ENCODE measurements at regions not wholly inside any gene's neighbourhood (a gene's known extent, or its start where the extent isn't known, plus 50 kb on each side); places are given as distances from the start of the nearest gene placed in this dataset.

DNA sequence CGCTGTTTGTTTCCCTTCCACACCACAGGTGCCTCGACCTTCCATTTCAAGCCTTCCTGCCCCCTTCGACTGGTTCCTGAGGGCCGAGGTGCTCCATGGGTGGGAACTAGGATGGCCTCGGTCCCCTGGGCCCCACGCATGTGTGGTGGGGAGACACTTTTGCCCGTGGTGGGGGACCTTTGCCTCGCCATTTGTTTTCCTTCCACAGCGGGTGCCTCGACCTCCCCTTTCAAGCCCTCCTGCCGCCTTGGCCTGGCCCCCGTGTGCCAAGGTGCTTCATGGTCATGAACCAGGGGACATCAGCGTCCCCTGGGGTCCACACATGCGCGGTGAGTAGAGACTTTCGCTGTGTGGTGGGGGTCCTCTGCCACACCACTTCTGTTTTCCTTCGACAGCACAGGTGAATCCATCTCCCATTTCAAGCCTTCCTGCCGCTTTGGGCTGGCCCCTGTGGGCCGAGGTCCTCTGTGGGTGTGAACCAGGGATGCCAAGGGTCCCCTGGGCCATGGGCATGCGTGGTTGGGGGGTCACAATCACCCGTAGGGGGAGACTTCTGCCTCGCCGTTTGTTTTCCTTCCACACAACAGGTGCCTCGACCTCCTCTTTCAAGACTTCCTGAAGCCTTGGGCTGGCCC, 364.4 kb downstream of the ALG10 start:
- H3K4me3 Mint-ChIP-seq: no peak overlapping the region
- peaks cover 49% of the 10 kb centered on the region for H3K9me3 Mint-ChIP-seq
- no peak overlapping the region for H3K27ac Mint-ChIP-seq

DNA sequence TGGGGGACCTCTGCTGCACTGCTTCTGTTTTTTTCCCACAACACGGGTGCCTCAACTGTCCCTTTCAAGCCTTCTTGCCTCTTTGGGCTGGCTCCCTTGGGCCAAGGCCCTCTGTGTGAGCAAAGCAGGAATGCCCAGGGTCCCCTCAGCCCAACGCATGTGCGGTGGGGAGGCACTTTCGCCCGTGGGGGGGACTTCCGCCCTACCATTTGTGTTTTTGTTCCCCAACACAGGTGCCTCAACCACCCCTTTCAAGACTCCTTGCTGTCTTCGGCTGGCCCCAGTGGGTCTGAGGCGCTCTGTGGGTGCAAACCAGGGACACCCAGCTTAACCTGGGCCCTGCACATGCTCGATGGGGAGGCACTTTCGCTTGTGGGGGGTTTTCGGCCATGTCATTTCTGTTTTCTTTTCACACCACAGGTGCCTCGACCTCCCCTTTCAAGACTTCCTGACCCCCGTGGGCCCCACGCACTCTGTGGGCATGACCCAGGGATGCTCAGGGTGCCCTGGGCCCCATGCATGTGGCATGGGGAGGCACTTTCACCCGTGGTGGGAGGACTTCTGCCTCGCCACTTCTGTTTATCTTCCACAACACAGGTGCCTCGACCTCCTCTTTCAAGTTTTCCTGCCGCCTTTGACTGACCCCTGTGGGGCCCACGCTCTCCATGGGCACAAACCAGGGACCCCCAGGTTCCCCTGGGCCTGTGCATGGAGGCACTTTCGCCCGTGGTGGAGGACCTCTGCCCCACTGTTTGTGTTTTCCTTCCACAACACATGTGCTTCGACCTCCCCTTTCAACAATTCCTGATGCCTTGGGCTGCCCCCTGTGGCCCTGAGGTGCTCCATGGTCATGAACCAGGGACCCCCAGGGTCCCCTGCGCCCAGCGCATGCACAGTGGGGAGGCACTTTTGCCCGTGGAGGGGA, 365.7 kb downstream of the ALG10 start:
- Mint-ChIP-seq H3K4me3 (no peak overlapping the region), H3K27ac (no peak overlapping the region), H3K27me3 (ENCODE audit: insufficient read depth, low read depth) (peaks cover 2% of the 10 kb centered on the region), H3K9me3 (peaks cover 43% of the 10 kb centered on the region), H3K36me3 (no peaks in the 10 kb centered on the region), H3K4me1 (no peaks in the 10 kb centered on the region)
- Histone ChIP-seq H3K36me3 (no peaks in the 10 kb centered on the region), H3F3A (ENCODE audit: low read depth) (no peaks in the 10 kb centered on the region), H2AFZ (replicated peaks) (no peak overlapping the region), H3K9me3 (ENCODE audit: low read depth) (peaks cover 4% of the 10 kb centered on the region), H3K4me1 (no peaks in the 10 kb centered on the region), H3K4me3 (no peak overlapping the region), H3K27me3 (no peaks in the 10 kb centered on the region), H4K20me1 (ENCODE audit: low read depth) (no peaks in the 10 kb centered on the region), H3K27ac (no peak overlapping the region), H3K79me2 (ENCODE audit: low read depth) (no peaks in the 10 kb centered on the region), H3K4me2 (no peak overlapping the region), H3K9ac (no peak overlapping the region)
- TF ChIP-seq, protein P1, sequence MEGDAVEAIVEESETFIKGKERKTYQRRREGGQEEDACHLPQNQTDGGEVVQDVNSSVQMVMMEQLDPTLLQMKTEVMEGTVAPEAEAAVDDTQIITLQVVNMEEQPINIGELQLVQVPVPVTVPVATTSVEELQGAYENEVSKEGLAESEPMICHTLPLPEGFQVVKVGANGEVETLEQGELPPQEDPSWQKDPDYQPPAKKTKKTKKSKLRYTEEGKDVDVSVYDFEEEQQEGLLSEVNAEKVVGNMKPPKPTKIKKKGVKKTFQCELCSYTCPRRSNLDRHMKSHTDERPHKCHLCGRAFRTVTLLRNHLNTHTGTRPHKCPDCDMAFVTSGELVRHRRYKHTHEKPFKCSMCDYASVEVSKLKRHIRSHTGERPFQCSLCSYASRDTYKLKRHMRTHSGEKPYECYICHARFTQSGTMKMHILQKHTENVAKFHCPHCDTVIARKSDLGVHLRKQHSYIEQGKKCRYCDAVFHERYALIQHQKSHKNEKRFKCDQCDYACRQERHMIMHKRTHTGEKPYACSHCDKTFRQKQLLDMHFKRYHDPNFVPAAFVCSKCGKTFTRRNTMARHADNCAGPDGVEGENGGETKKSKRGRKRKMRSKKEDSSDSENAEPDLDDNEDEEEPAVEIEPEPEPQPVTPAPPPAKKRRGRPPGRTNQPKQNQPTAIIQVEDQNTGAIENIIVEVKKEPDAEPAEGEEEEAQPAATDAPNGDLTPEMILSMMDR (IDR thresholded peaks at IDR 0.05): no peak
- no peak for TF ChIP-seq EZH2 (IDR thresholded peaks at IDR 0.05)
- no peak for TF ChIP-seq EZH2phosphoT487 (IDR thresholded peaks at IDR 0.05)
- DNase-seq (ENCODE audit: low spot score): no peak

More for the DNA sequence above, 364.4 kb downstream of the ALG10 start:
- Histone ChIP-seq H3K4me1 (no peaks in the 10 kb centered on the region), H3K27me3 (no peaks in the 10 kb centered on the region), H3K27ac (no peak overlapping the region), H4K20me1 (ENCODE audit: low read depth) (no peaks in the 10 kb centered on the region), H3F3A (ENCODE audit: low read depth) (no peaks in the 10 kb centered on the region), H3K9me3 (ENCODE audit: low read depth) (peaks cover 4% of the 10 kb centered on the region), H3K36me3 (no peaks in the 10 kb centered on the region), H3K9ac (no peak overlapping the region), H3K79me2 (ENCODE audit: low read depth) (no peaks in the 10 kb centered on the region), H2AFZ (replicated peaks) (no peak overlapping the region), H3K4me3 (no peak overlapping the region), H3K4me2 (no peak overlapping the region)
- no peak for TF ChIP-seq EZH2 (IDR thresholded peaks at IDR 0.05)
- no peak for TF ChIP-seq EZH2phosphoT487 (IDR thresholded peaks at IDR 0.05)
- TF ChIP-seq, protein P1 (IDR thresholded peaks at IDR 0.05): no peak
- DNase-seq (ENCODE audit: low spot score): no peak
- H3K27me3 Mint-ChIP-seq (ENCODE audit: insufficient read depth, low read depth): peaks cover 3% of the 10 kb centered on the region
- H3K36me3 Mint-ChIP-seq: no peaks in the 10 kb centered on the region
- no peaks in the 10 kb centered on the region for H3K4me1 Mint-ChIP-seq

DNA sequence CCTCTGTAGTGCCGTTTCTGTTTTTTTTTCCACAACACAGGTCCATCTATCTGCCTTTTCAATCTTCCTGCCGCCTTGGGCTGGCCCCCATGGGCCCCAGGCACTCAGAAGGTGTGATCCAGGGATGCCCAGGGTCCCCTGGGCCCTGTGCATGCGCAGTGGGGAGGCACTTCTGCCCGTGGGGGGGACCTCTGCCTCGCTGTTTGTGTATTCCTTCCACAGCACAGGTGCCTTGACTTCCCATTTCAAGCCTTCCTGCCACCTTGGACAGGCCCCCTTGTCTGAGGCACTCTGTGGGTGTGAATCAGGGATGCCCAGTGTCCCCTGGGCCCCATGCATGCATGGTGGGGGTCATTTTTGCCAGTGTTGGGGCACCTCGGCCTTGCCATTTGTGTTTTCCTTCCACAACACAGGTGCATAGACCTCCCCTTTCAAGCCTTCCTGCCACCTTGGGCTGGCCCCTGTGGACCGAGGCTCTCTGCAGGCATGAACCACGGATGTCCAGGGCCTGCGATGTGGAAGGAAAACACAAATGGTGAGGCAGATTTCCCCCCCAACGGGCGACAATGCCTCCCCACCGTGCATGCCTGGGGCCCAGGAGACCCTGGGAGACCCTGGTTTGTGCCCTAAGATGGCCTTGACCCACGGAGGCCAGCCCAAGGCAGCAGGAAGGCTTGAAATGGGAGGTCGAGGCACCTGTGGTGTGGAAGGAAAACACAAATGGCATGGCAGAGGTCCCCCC, 366.5 kb downstream of the ALG10 start:
- no peak overlapping the region for H3K9ac ChIP-seq
- H3K27ac ChIP-seq: no peak overlapping the region
- Mint-ChIP-seq H3K9me3 (peaks cover 43% of the 10 kb centered on the region), H3K36me3 (no peaks in the 10 kb centered on the region), H3K27ac (no peak overlapping the region), H3K4me1 (no peaks in the 10 kb centered on the region), H3K4me3 (no peak overlapping the region), H3K27me3 (ENCODE audit: insufficient read depth, low read depth) (peaks cover 3% of the 10 kb centered on the region)
- TF ChIP-seq EZH2phosphoT487 (IDR thresholded peaks at IDR 0.05) (no peak), EZH2 (IDR thresholded peaks at IDR 0.05) (no peak)
- TF ChIP-seq, protein P1 (IDR thresholded peaks at IDR 0.05): no peak
- no peak overlapping the region for H2AFZ ChIP-seq (replicated peaks)
- no peaks in the 10 kb centered on the region for H3K79me2 ChIP-seq (ENCODE audit: low read depth)
- no peaks in the 10 kb centered on the region for H4K20me1 ChIP-seq (ENCODE audit: low read depth)
- H3F3A ChIP-seq (ENCODE audit: low read depth): no peaks in the 10 kb centered on the region
- no peaks in the 10 kb centered on the region for H3K36me3 ChIP-seq
- no peaks in the 10 kb centered on the region for H3K27me3 ChIP-seq
- H3K4me1 ChIP-seq: no peaks in the 10 kb centered on the region
- no peak overlapping the region for H3K4me2 ChIP-seq
- H3K4me3 ChIP-seq: no peak overlapping the region
- H3K9me3 ChIP-seq (ENCODE audit: low read depth): peaks cover 4% of the 10 kb centered on the region
- DNase-seq (ENCODE audit: low spot score): no peak
